ENCODE measurements at regions not wholly inside any gene's neighbourhood (a gene's known extent, or its start where the extent isn't known, plus 50 kb on each side); places are given as distances from the start of the nearest gene placed in this dataset.

- no peaks in the 10 kb centered on the region for H3K4me1 ChIP-seq
- H3K27ac ChIP-seq = no peak overlapping the region
- DNase-seq = no peak
- no peaks in the 10 kb centered on the region for H3K36me3 ChIP-seq
- 14% methylated on average over 1 of the region's 1 CpG for WGBS (ENCODE audit: insufficient coverage, low coverage, low lambda C conversion rate, missing lambda C conversion rate)
- no peak for TF ChIP-seq POLR2A (IDR thresholded peaks at IDR 0.05)
- TF ChIP-seq, protein P1, sequence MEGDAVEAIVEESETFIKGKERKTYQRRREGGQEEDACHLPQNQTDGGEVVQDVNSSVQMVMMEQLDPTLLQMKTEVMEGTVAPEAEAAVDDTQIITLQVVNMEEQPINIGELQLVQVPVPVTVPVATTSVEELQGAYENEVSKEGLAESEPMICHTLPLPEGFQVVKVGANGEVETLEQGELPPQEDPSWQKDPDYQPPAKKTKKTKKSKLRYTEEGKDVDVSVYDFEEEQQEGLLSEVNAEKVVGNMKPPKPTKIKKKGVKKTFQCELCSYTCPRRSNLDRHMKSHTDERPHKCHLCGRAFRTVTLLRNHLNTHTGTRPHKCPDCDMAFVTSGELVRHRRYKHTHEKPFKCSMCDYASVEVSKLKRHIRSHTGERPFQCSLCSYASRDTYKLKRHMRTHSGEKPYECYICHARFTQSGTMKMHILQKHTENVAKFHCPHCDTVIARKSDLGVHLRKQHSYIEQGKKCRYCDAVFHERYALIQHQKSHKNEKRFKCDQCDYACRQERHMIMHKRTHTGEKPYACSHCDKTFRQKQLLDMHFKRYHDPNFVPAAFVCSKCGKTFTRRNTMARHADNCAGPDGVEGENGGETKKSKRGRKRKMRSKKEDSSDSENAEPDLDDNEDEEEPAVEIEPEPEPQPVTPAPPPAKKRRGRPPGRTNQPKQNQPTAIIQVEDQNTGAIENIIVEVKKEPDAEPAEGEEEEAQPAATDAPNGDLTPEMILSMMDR (IDR thresholded peaks at IDR 0.05) = no peak
- no peak overlapping the region for H3K4me3 ChIP-seq
- no peak for ATAC-seq
- no peaks in the 10 kb centered on the region for H3K27me3 ChIP-seq
- H3K9me3 ChIP-seq = no peaks in the 10 kb centered on the region
- intact Hi-C loops (cut with DNase I) = no loop called here
Measured at GRCh38 chr3:62986061-62986460, 110.8 kb upstream of the CADPS start.

GRCh38 chr3:62987721-62988120 is 112.5 kb upstream of the CADPS start:
- no peak for ATAC-seq
- intact Hi-C loops (cut with DNase I) = no loop called here
- TF ChIP-seq POLR2A (IDR thresholded peaks at IDR 0.05) = no peak
- TF ChIP-seq, protein P1 (IDR thresholded peaks at IDR 0.05) = no peak
- Histone ChIP-seq H3K4me1 (no peaks in the 10 kb centered on the region), H3K27ac (no peak overlapping the region), H3K9me3 (no peaks in the 10 kb centered on the region), H3K36me3 (no peaks in the 10 kb centered on the region), H3K4me3 (no peak overlapping the region), H3K27me3 (no peaks in the 10 kb centered on the region)
- WGBS (ENCODE audit: insufficient coverage, low coverage, low lambda C conversion rate, missing lambda C conversion rate) = 71% methylated on average over 8 of the region's 8 CpGs
- no peak for DNase-seq

DNA sequence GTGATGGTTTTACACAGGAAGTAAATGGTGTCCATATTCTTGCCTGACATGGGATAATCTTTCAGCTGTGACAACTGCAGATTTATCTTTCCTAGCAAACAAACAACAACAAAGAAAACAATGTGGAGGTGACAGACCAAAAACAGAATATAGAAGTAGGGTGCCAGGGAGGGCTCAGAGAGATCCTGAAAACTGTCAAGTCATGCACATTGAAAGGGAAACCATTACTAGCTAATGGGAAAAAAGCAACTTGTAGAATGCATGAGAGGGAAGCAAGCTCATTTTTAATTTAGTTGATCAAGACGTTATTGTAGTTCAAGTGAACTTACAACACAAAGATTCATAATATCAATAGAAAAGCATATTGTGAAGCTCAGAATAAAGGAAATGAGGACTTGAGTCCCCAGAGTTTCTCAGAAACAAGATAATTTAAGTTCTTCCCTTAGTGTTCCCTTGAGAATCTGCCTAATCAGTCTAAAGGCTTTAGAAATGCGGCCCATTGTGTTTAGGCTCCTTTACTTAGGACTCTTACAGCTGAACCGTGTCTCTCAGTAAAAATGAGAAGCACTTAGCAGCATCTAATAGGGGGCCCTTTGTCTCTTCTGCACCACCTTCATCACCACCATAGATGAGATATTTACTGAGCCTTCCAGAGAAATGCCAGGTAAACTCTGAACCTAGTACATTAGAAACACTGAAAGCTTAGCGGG is 115.6 kb upstream of the CADPS start:
- TF ChIP-seq POLR2A (IDR thresholded peaks at IDR 0.05) = no peak
- TF ChIP-seq, protein P1 (IDR thresholded peaks at IDR 0.05) = no peak
- 45% methylated on average over 4 of the region's 4 CpGs for WGBS (ENCODE audit: insufficient coverage, low coverage, low lambda C conversion rate, missing lambda C conversion rate)
- DNase-seq (no peak), ATAC-seq (no peak)
- no peaks in the 10 kb centered on the region for H3K36me3 ChIP-seq
- H3K4me1 ChIP-seq = no peaks in the 10 kb centered on the region
- no peaks in the 10 kb centered on the region for H3K27me3 ChIP-seq
- intact Hi-C loops (cut with DNase I) = no loop called here
- no peak overlapping the region for H3K27ac ChIP-seq
- H3K4me3 ChIP-seq = no peak overlapping the region
- H3K9me3 ChIP-seq = no peaks in the 10 kb centered on the region

- TF ChIP-seq, protein P1 (IDR thresholded peaks at IDR 0.05) = no peak
- TF ChIP-seq POLR2A (IDR thresholded peaks at IDR 0.05) = no peak
- ATAC-seq (no peak), DNase-seq (no peak)
- H3K36me3 ChIP-seq = no peaks in the 10 kb centered on the region
- no peaks in the 10 kb centered on the region for H3K27me3 ChIP-seq
- H3K9me3 ChIP-seq = no peaks in the 10 kb centered on the region
- 14% methylated on average over 1 of the region's 1 CpG for WGBS (ENCODE audit: insufficient coverage, low coverage, low lambda C conversion rate, missing lambda C conversion rate)
- intact Hi-C loops (cut with DNase I) = no loop called here
- no peak overlapping the region for H3K4me3 ChIP-seq
- H3K27ac ChIP-seq = no peak overlapping the region
- H3K4me1 ChIP-seq = no peaks in the 10 kb centered on the region
Measured at GRCh38 chr3:62992520-62992919, 117.3 kb upstream of the CADPS start.
